Ishikawa (cell line): ENCODE measurements at regions not wholly inside any gene's neighbourhood (a gene's known extent, or its start where the extent isn't known, plus 50 kb on each side); places are given as distances from the start of the nearest gene placed in this dataset.

Experiments
- EGR1 ChIP-seq: IDR thresholded peaks from 2 replicates; pipeline ENCODE4 v1.6.1; 2012
- EP300 ChIP-seq: IDR thresholded peaks from 2 replicates; pipeline ENCODE4 v1.6.1; 2012; ENCODE audit warnings: borderline replicate concordance
- FOXM1 ChIP-seq: IDR thresholded peaks from 2 replicates; pipeline ENCODE4 v1.6.1; 2012; ENCODE audit warnings: low read depth, borderline replicate concordance
- MAX ChIP-seq: IDR thresholded peaks from 2 replicates; pipeline ENCODE4 v1.6.1; 2012
- NFIC ChIP-seq: IDR thresholded peaks from 2 replicates; pipeline ENCODE4 v1.6.1; 2012
- RAD21 ChIP-seq: IDR thresholded peaks from 2 replicates; pipeline ENCODE4 v1.6.1; 2012; ENCODE audit warnings: low read depth
- TCF12 ChIP-seq: IDR thresholded peaks from 2 replicates; pipeline ENCODE4 v1.6.1; 2012; ENCODE audit warnings: low read depth
- TEAD4 ChIP-seq: IDR thresholded peaks from 2 replicates; pipeline ENCODE4 v1.6.1; 2012
- TF ChIP-seq, protein P1 (sequence below): IDR thresholded peaks from 2 replicates; pipeline ENCODE4 v1.6.1; 2012; ENCODE audit warnings: low read depth, mild to moderate bottlenecking
- TF ChIP-seq, protein P2 (sequence below): IDR thresholded peaks from 2 replicates; pipeline ENCODE4 v1.6.1; 2012

DNA sequence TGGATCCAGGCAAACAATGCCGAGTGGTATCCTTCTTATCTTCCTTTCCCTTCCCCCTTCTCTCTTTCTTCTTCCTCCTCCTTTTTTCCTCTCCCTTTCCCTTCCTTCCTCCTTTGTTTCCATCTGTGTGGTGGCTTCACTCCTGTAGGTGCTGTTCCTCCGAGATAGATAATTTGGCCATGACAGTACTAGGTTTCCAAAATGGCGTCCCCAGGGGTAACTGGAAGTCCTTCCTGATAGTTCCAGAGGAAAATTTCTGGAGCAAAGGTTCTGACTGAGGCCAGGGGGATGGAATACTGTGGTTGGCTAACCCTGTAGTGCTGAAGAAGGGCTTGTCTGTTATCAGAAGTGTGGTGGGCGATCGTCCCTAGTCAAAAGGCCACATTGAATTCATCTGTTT, 52.5 kb upstream of the CCDC6 start:
- TF ChIP-seq EGR1 (no peak), RAD21 (no peak)

GRCh38 chr10:59957975-59958374, 51.6 kb upstream of the CCDC6 start:
- TF ChIP-seq EGR1: no peak
- no peak for TF ChIP-seq RAD21
- TF ChIP-seq TEAD4: no peak
- TF ChIP-seq, protein P1, sequence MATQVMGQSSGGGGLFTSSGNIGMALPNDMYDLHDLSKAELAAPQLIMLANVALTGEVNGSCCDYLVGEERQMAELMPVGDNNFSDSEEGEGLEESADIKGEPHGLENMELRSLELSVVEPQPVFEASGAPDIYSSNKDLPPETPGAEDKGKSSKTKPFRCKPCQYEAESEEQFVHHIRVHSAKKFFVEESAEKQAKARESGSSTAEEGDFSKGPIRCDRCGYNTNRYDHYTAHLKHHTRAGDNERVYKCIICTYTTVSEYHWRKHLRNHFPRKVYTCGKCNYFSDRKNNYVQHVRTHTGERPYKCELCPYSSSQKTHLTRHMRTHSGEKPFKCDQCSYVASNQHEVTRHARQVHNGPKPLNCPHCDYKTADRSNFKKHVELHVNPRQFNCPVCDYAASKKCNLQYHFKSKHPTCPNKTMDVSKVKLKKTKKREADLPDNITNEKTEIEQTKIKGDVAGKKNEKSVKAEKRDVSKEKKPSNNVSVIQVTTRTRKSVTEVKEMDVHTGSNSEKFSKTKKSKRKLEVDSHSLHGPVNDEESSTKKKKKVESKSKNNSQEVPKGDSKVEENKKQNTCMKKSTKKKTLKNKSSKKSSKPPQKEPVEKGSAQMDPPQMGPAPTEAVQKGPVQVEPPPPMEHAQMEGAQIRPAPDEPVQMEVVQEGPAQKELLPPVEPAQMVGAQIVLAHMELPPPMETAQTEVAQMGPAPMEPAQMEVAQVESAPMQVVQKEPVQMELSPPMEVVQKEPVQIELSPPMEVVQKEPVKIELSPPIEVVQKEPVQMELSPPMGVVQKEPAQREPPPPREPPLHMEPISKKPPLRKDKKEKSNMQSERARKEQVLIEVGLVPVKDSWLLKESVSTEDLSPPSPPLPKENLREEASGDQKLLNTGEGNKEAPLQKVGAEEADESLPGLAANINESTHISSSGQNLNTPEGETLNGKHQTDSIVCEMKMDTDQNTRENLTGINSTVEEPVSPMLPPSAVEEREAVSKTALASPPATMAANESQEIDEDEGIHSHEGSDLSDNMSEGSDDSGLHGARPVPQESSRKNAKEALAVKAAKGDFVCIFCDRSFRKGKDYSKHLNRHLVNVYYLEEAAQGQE: no peak
- TF ChIP-seq NFIC: no peak
- TF ChIP-seq EP300: no peak
- TF ChIP-seq, protein P2, sequence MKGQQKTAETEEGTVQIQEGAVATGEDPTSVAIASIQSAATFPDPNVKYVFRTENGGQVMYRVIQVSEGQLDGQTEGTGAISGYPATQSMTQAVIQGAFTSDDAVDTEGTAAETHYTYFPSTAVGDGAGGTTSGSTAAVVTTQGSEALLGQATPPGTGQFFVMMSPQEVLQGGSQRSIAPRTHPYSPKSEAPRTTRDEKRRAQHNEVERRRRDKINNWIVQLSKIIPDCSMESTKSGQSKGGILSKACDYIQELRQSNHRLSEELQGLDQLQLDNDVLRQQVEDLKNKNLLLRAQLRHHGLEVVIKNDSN: no peak
- TF ChIP-seq MAX: no peak
- TF ChIP-seq TCF12: no peak
- TF ChIP-seq FOXM1: no peak
